ENCODE measurements at regions not wholly inside any gene's neighbourhood (a gene's known extent, or its start where the extent isn't known, plus 50 kb on each side); places are given as distances from the start of the nearest gene placed in this dataset.

GRCh38 chr14:41506552-41506951, 100.1 kb upstream of the LRFN5 start:
- ATAC-seq (ENCODE audit: low FRiP score) (no peak), DNase-seq (ENCODE audit: low spot score) (no peak)
- no peak for TF ChIP-seq CTCF (IDR thresholded peaks at IDR 0.05)

GRCh38 chr14:41505491-41505890, 101.2 kb upstream of the LRFN5 start:
- DNase-seq (ENCODE audit: low spot score) (no peak), ATAC-seq (ENCODE audit: low FRiP score) (no peak)
- TF ChIP-seq CTCF (IDR thresholded peaks at IDR 0.05): no peak

GRCh38 chr14:41498959-41499358, 107.7 kb upstream of the LRFN5 start:
- ATAC-seq (ENCODE audit: low FRiP score): no peak
- TF ChIP-seq CTCF (IDR thresholded peaks at IDR 0.05): no peak
- no peak for DNase-seq (ENCODE audit: low spot score)

GRCh38 chr14:41490323-41490722, 116.4 kb upstream of the LRFN5 start:
- DNase-seq (ENCODE audit: low spot score): no peak
- ATAC-seq (ENCODE audit: low FRiP score): no peak
- no peak for TF ChIP-seq CTCF (IDR thresholded peaks at IDR 0.05)

GRCh38 chr14:41489315-41489972, 117.2 kb upstream of the LRFN5 start:
- DNase-seq (ENCODE audit: low spot score) (no peak), ATAC-seq (ENCODE audit: low FRiP score) (no peak)
- TF ChIP-seq CTCF (IDR thresholded peaks at IDR 0.05): no peak

GRCh38 chr14:41488401-41488800, 118.3 kb upstream of the LRFN5 start:
- DNase-seq (ENCODE audit: low spot score) (no peak), ATAC-seq (ENCODE audit: low FRiP score) (no peak)
- TF ChIP-seq CTCF (IDR thresholded peaks at IDR 0.05): no peak

- TF ChIP-seq CTCF (IDR thresholded peaks at IDR 0.05): no peak
- ATAC-seq (ENCODE audit: low FRiP score) (no peak), DNase-seq (ENCODE audit: low spot score) (no peak)
Measured at GRCh38 chr14:41482861-41483260, 123.8 kb upstream of the LRFN5 start.
